ENCODE measurements at regions not wholly inside any gene's neighbourhood (a gene's known extent, or its start where the extent isn't known, plus 50 kb on each side); places are given as distances from the start of the nearest gene placed in this dataset.
"Not testable (repeated sequence)": the region's sequence is repeated elsewhere in the genome, so short reads cannot be mapped to it uniquely, and the experiment has no call there.

GRCh38 chr1:221983444-221983843 lies 241.6 kb upstream of the DUSP10 start:
- no peak for TF ChIP-seq CTCF (IDR thresholded peaks at IDR 0.05; ENCODE audit: low read depth, low read length, missing control alignments)
- no peak overlapping the region for H3K4me3 ChIP-seq (ENCODE audit: low read depth, low read length)
- DNase-seq (ENCODE audit: low read depth), result no peak

GRCh38 chr1:221981461-221981860 lies 239.6 kb upstream of the DUSP10 start:
- H3K4me3 ChIP-seq (ENCODE audit: low read depth, low read length), result no peak overlapping the region
- no peak for TF ChIP-seq CTCF (IDR thresholded peaks at IDR 0.05; ENCODE audit: low read depth, low read length, missing control alignments)
- no peak for DNase-seq (ENCODE audit: low read depth)

- TF ChIP-seq CTCF (IDR thresholded peaks at IDR 0.05; ENCODE audit: low read depth, low read length, missing control alignments), result peak; percentile 10
- DNase-seq (ENCODE audit: low read depth), result no peak
- no peak overlapping the region for H3K4me3 ChIP-seq (ENCODE audit: low read depth, low read length)
Measured at GRCh38 chr1:221979444-221980032, 237.6 kb upstream of the DUSP10 start.

GRCh38 chr1:221978631-221979334 lies 236.9 kb upstream of the DUSP10 start:
- H3K4me3 ChIP-seq (ENCODE audit: low read depth, low read length), result not testable (repeated sequence)

GRCh38 chr1:221973787-221974186 lies 231.9 kb upstream of the DUSP10 start:
- H3K4me3 ChIP-seq (ENCODE audit: low read depth, low read length); DNase-seq (ENCODE audit: low read depth): not testable (repeated sequence)

More at GRCh38 chr1:221978631-221979334, 236.9 kb upstream of the DUSP10 start:
- DNase-seq (ENCODE audit: low read depth), result not testable (repeated sequence)

- DNase-seq (ENCODE audit: low read depth), result no peak
- TF ChIP-seq CTCF (IDR thresholded peaks at IDR 0.05; ENCODE audit: low read depth, low read length, missing control alignments), result no peak
- no peak overlapping the region for H3K4me3 ChIP-seq (ENCODE audit: low read depth, low read length)
Measured at GRCh38 chr1:221972276-221973235, 230.7 kb upstream of the DUSP10 start.

- DNase-seq (ENCODE audit: low read depth), result not testable (repeated sequence)
Measured at GRCh38 chr1:221971035-221971434, 229.1 kb upstream of the DUSP10 start.

GRCh38 chr1:221969298-221969858 lies 227.5 kb upstream of the DUSP10 start:
- DNase-seq (ENCODE audit: low read depth); H3K4me3 ChIP-seq (ENCODE audit: low read depth, low read length): not testable (repeated sequence)

More at GRCh38 chr1:221971035-221971434, 229.1 kb upstream of the DUSP10 start:
- H3K4me3 ChIP-seq (ENCODE audit: low read depth, low read length), result not testable (repeated sequence)

- DNase-seq (ENCODE audit: low read depth); H3K4me3 ChIP-seq (ENCODE audit: low read depth, low read length): not testable (repeated sequence)
Measured at GRCh38 chr1:221967538-221967937, 225.6 kb upstream of the DUSP10 start.

GRCh38 chr1:221966888-221967287 lies 225.0 kb upstream of the DUSP10 start:
- not testable (repeated sequence) for DNase-seq (ENCODE audit: low read depth)

GRCh38 chr1:221965891-221966290 lies 224.0 kb upstream of the DUSP10 start:
- not testable (repeated sequence) for DNase-seq (ENCODE audit: low read depth); H3K4me3 ChIP-seq (ENCODE audit: low read depth, low read length)

More at GRCh38 chr1:221966888-221967287, 225.0 kb upstream of the DUSP10 start:
- not testable (repeated sequence) for H3K4me3 ChIP-seq (ENCODE audit: low read depth, low read length)

Data from GM12864 (cell line).